ENCODE measurements at regions not wholly inside any gene's neighbourhood (a gene's known extent, or its start where the extent isn't known, plus 50 kb on each side); places are given as distances from the start of the nearest gene placed in this dataset.

- TF ChIP-seq, protein P1, sequence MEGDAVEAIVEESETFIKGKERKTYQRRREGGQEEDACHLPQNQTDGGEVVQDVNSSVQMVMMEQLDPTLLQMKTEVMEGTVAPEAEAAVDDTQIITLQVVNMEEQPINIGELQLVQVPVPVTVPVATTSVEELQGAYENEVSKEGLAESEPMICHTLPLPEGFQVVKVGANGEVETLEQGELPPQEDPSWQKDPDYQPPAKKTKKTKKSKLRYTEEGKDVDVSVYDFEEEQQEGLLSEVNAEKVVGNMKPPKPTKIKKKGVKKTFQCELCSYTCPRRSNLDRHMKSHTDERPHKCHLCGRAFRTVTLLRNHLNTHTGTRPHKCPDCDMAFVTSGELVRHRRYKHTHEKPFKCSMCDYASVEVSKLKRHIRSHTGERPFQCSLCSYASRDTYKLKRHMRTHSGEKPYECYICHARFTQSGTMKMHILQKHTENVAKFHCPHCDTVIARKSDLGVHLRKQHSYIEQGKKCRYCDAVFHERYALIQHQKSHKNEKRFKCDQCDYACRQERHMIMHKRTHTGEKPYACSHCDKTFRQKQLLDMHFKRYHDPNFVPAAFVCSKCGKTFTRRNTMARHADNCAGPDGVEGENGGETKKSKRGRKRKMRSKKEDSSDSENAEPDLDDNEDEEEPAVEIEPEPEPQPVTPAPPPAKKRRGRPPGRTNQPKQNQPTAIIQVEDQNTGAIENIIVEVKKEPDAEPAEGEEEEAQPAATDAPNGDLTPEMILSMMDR (IDR thresholded peaks at IDR 0.05 in 2 of 3, conservative IDR thresholded peaks at IDR 0.05 in 1 of 3; ENCODE audit: insufficient read depth in 2 of 3, low read depth in 1 of 3, low read length in 3 of 3) = no peak
- no peak for TF ChIP-seq ZFP36 (IDR thresholded peaks at IDR 0.05; ENCODE audit: low read depth, low read length, partially characterized antibody)
- no peak for TF ChIP-seq NBN (IDR thresholded peaks at IDR 0.05; ENCODE audit: low read depth)
Observed at GRCh38 chr1:194043984-194044755, 857.8 kb upstream of the B3GALT2 start.

Data from K562 (cell line).